ENCODE measurements at regions not wholly inside any gene's neighbourhood (a gene's known extent, or its start where the extent isn't known, plus 50 kb on each side); places are given as distances from the start of the nearest gene placed in this dataset.
"Not testable (repeated sequence)": the region's sequence is repeated elsewhere in the genome, so short reads cannot be mapped to it uniquely, and the experiment has no call there.

DNA sequence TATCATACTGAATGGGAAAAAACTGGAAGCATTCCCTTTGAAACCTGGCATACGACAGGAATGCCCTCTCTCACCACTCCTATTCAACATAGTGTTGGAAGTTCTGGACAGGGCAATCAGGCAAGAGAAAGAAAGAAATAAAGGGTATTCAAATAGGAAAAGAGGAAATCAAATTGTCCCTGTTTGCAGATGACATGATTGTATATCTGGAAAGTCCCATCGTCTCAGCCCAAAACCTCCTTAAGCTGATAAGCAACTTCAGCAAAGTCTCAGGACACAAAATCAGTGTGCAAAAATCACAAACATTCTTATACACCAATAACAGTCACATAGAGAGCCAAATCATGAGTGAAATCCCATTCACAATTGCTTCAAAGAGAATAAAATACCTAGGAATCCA lies 171.9 kb upstream of the CDKN2B start:
- TF ChIP-seq, protein P1, sequence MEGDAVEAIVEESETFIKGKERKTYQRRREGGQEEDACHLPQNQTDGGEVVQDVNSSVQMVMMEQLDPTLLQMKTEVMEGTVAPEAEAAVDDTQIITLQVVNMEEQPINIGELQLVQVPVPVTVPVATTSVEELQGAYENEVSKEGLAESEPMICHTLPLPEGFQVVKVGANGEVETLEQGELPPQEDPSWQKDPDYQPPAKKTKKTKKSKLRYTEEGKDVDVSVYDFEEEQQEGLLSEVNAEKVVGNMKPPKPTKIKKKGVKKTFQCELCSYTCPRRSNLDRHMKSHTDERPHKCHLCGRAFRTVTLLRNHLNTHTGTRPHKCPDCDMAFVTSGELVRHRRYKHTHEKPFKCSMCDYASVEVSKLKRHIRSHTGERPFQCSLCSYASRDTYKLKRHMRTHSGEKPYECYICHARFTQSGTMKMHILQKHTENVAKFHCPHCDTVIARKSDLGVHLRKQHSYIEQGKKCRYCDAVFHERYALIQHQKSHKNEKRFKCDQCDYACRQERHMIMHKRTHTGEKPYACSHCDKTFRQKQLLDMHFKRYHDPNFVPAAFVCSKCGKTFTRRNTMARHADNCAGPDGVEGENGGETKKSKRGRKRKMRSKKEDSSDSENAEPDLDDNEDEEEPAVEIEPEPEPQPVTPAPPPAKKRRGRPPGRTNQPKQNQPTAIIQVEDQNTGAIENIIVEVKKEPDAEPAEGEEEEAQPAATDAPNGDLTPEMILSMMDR (IDR thresholded peaks at IDR 0.05; ENCODE audit: insufficient read depth, low read depth, low read length): not testable (repeated sequence)
- TF ChIP-seq EZH2 (IDR thresholded peaks at IDR 0.05; ENCODE audit: insufficient read depth, low read length): not testable (repeated sequence)

Measured in astrocyte (in vitro differentiated cells and primary cell).